B cell (primary cell): ENCODE measurements at regions not wholly inside any gene's neighbourhood (a gene's known extent, or its start where the extent isn't known, plus 50 kb on each side); places are given as distances from the start of the nearest gene placed in this dataset.
"Not testable (repeated sequence)": the region's sequence is repeated elsewhere in the genome, so short reads cannot be mapped to it uniquely, and the experiment has no call there.

ENCODE experiments used
- ATAC-seq: fragments of 200-7000 bp; cut with Tn5 transposase; one replicate; pipeline ENCODE4 v1.10.0; 2021; ENCODE audit warnings: low read depth, mild to moderate bottlenecking, moderate number of reproducible peaks, moderate library complexity
- CTCF ChIA-PET: fragments of 350-600 bp; sonication (Branson Sonifier 250); formaldehyde crosslinking; loops from one replicate; lab custom pipeline; 2021; ENCODE audit warnings: antibody characterized with exemption, inconsistent platforms; lab: Charles Lee
- POLR2A ChIA-PET: fragments of 350-600 bp; sonication (Branson Sonifier 250); formaldehyde crosslinking; loops from one replicate; lab custom pipeline; 2021; ENCODE audit warnings: antibody characterized with exemption; lab: Charles Lee
- DNase-seq: peaks from one replicate; pipeline ENCODE4 v3.0.0; 2013
- H2AFZ ChIP-seq: 2 replicates; pipeline ENCODE4 v1.6.1; 2012; ENCODE audit warnings: mild to moderate bottlenecking, low read depth, low read length; ENCODE audit not compliant: insufficient read depth, poor library complexity, severe bottlenecking
- H3K27ac ChIP-seq, 2 donors: 1 replicate in 1 of 2; 2 replicates in 1 of 2; pipeline ENCODE4 v1.5.1; 2012 to 2013; ENCODE audit warnings: low read length in 2 of 2, mild to moderate bottlenecking in 2 of 2, moderate library complexity in 1 of 2
- H3K27me3 ChIP-seq, 4 experiments: fragments of 200-600 bp in 1 of 4; sonication (generic) in 1 of 4; replicated peaks in 1 of 4; 1 replicate in 2 of 4; 2 replicates in 2 of 4; pipeline versions ENCODE4 v1.6.1 to v1.7.0; 2013 to 2016; ENCODE audit warnings: low read length in 3 of 4, mild to moderate bottlenecking in 2 of 4, mixed read lengths in 1 of 4, moderate library complexity in 1 of 4; ENCODE audit not compliant: insufficient read depth in 4 of 4, control insufficient read depth in 3 of 4; ENCODE audit errors: control extremely low read depth in 1 of 4
- H3K36me3 ChIP-seq, 2 experiments: replicated peaks in 1 of 2; 1 replicate in 1 of 2; 2 replicates in 1 of 2; pipeline versions ENCODE4 v1.6.1 to v1.7.1; 2013; ENCODE audit warnings: low read length in 1 of 2; ENCODE audit not compliant: insufficient read depth in 2 of 2, control insufficient read depth in 1 of 2; ENCODE audit errors: control extremely low read depth in 1 of 2, extremely low read depth in 1 of 2
- H3K4me1 ChIP-seq, 2 donors: fragments of 200-600 bp in 1 of 2; sonication (generic) in 1 of 2; 1 replicate in 1 of 2; 2 replicates in 1 of 2; pipeline versions ENCODE4 v1.5.1 to v1.6.1; 2013 to 2017; ENCODE audit warnings: low read length in 2 of 2; ENCODE audit not compliant: control insufficient read depth in 2 of 2, insufficient read depth in 2 of 2
- H3K4me2 ChIP-seq: replicated peaks from 2 replicates; pipeline ENCODE3; 2012; ENCODE audit warnings: mild to moderate bottlenecking, low read depth, low read length; ENCODE audit not compliant: poor library complexity, severe bottlenecking
- H3K4me3 ChIP-seq, 5 experiments: fragments of 200-600 bp in 1 of 5; sonication (generic) in 1 of 5; 1 replicate in 3 of 5; 2 replicates in 2 of 5; pipeline versions ENCODE4 v1.5.1 to v1.7.0; 2011 to 2016; ENCODE audit warnings: low read length in 4 of 5, mild to moderate bottlenecking in 4 of 5, low read depth in 2 of 5, control low read depth in 1 of 5, moderate library complexity in 1 of 5; ENCODE audit not compliant: insufficient read depth in 1 of 5; ENCODE audit errors: control extremely low read depth in 1 of 5, extremely low read depth in 1 of 5
- H3K79me2 ChIP-seq: fragments of 200-600 bp; sonication (generic); one replicate; pipeline ENCODE4 v1.6.0; 2016; ENCODE audit warnings: low read length; ENCODE audit not compliant: control insufficient read depth, insufficient read depth
- H3K9ac ChIP-seq: fragments of 200-600 bp; sonication (generic); 2 replicates; pipeline ENCODE4 v1.6.1; 2017; ENCODE audit warnings: mild to moderate bottlenecking, low read length, moderate library complexity
- H3K9me3 ChIP-seq, 3 donors: one replicate each; pipeline versions ENCODE4 v1.6.1 to v1.7.1; 2013; ENCODE audit warnings: low read length in 2 of 3; ENCODE audit not compliant: control insufficient read depth in 2 of 3, insufficient read depth in 1 of 3; ENCODE audit errors: control extremely low read depth in 1 of 3
- H4K20me1 ChIP-seq: 2 replicates; pipeline ENCODE4 v1.6.0; 2012; ENCODE audit warnings: mild to moderate bottlenecking, low read length; ENCODE audit not compliant: insufficient read depth, control insufficient read depth, poor library complexity, severe bottlenecking
- H3K27ac Mint-ChIP-seq: one replicate; pipeline ENCODE4 v1.8.0; 2021; ENCODE audit warnings: mixed read lengths
- H3K27me3 Mint-ChIP-seq: one replicate; pipeline ENCODE4 v1.8.0; 2021; ENCODE audit warnings: mixed read lengths
- H3K4me1 Mint-ChIP-seq: one replicate; pipeline ENCODE4 v1.8.0; 2021; ENCODE audit warnings: mixed read lengths
- H3K4me3 Mint-ChIP-seq: one replicate; pipeline ENCODE4 v1.8.0; 2021; ENCODE audit warnings: mixed read lengths
- H3K9me3 Mint-ChIP-seq: one replicate; pipeline ENCODE4 v1.8.0; 2022; ENCODE audit warnings: mixed read lengths; ENCODE audit not compliant: insufficient read depth
- CTCF ChIP-seq: fragments of 200-600 bp; IDR thresholded peaks from one replicate; pipeline ENCODE4 v1.8.0; 2022; ENCODE audit warnings: antibody characterized with exemption, mild to moderate bottlenecking
- EZH2 ChIP-seq: IDR thresholded peaks from 2 replicates; pipeline ENCODE4 v1.6.1; 2012; ENCODE audit warnings: borderline replicate concordance, low read depth, mild to moderate bottlenecking, moderate library complexity, low read length; ENCODE audit not compliant: insufficient read depth, poor library complexity, severe bottlenecking
- WGBS: methylation state at CpG from one replicate; pipeline ENCODE4 v1.1.5; 2013; ENCODE audit warnings: missing lambda C conversion rate; ENCODE audit not compliant: insufficient coverage; 5-methylcytosine and 5-hydroxymethylcytosine counted together
- intact Hi-C: fragments of 100-400 bp; cut with micrococcal nuclease; formaldehyde crosslinking; loops from one replicate; pipeline ENCODE4 v1.10.0; 2022

DNA sequence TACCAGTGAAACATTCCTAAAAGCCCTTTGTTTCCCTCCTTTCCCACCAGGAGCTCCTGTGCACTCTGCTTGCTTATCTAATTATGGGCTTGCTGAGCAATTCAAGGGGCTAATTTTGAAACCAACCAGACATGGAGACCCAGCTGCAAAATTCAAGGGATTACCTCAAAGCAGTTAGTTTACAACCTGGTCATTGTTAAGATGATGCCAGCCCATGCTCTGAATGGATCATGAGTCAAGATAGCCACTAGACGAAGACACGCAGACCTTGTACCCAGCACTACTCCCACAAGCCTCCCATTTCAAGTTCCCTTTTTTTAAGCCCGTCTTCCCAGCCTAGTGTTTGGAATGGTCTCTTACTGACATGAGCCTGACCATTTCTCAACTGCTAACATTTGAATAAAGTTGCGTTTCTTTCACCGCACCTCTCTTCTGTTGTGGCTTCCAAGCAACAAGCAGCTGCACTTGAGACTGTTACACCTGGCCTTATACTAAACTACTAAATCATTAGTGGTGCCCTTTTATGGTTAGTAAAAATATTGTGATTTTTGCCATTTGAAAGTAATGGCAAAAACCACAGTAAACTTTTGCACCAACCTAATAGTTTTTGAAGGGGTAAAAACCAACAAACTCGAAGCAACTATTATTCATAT, 315.3 kb upstream of the LUZP2 start:
- Histone ChIP-seq H2AFZ (no peak overlapping the region), H3K4me2 (no peak overlapping the region), H3K79me2 (no peaks in the 10 kb centered on the region), H4K20me1 (no peaks in the 10 kb centered on the region), H3K4me1 (no peaks in the 10 kb centered on the region), H3K27me3 (no peaks in the 10 kb centered on the region), H3K36me3 (no peaks in the 10 kb centered on the region), H3K4me3 (no peak overlapping the region), H3K9ac (no peak overlapping the region), H3K27ac (no peak overlapping the region), H3K9me3 (no peaks in the 10 kb centered on the region)
- ATAC-seq, result no peak
- no peak overlapping the region for H3K27ac Mint-ChIP-seq
- H3K4me1 Mint-ChIP-seq, result no peaks in the 10 kb centered on the region
- H3K4me3 Mint-ChIP-seq, result no peak overlapping the region
- DNase-seq, result no peak
- WGBS, result no CpG with 5 or more reads among the region's 6 CpGs
- CTCF ChIA-PET, result no interaction called here
- TF ChIP-seq EZH2 (no peak), CTCF (no peak)
- H3K9me3 Mint-ChIP-seq, result no peaks in the 10 kb centered on the region
- intact Hi-C loops, result no loop called here
- POLR2A ChIA-PET, result no interaction called here
- H3K27me3 Mint-ChIP-seq, result no peaks in the 10 kb centered on the region

DNA sequence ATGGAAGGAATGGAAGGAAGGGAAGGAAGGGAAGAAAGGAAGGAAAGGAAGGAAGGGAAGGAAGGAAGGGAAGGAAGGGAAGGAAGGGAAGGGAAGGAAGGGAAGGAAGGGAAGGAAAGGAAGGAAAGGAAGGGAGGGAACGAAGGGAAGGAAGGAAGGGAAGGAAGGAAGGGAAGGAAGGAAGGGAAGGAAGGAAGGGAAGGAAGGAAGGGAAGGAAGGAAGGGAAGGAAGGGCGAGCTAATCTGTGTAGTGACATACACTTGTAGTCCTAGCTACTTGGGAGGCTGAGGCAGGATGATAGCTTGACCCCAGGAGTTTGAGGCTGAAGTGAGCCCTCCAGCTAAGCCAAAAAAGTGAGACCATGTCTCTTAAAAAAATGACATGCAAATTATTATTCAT, 311.3 kb upstream of the LUZP2 start:
- H3K4me1 ChIP-seq, H3K79me2 ChIP-seq, H3K9ac ChIP-seq, H3K4me3 Mint-ChIP-seq, CTCF ChIA-PET, H3K4me2 ChIP-seq, H3K9me3 ChIP-seq, H3K27me3 Mint-ChIP-seq, ATAC-seq, H3K36me3 ChIP-seq, DNase-seq, H3K27me3 ChIP-seq, H4K20me1 ChIP-seq, H3K27ac ChIP-seq, POLR2A ChIA-PET, H3K4me3 ChIP-seq, H3K27ac Mint-ChIP-seq, H2AFZ ChIP-seq, intact Hi-C loops, H3K4me1 Mint-ChIP-seq, H3K9me3 Mint-ChIP-seq: not testable (repeated sequence)
- WGBS, result no CpG with 5 or more reads among the region's 2 CpGs
